ENCODE measurements at regions not wholly inside any gene's neighbourhood (a gene's known extent, or its start where the extent isn't known, plus 50 kb on each side); places are given as distances from the start of the nearest gene placed in this dataset.

GRCh38 chr18:10213526-10213925 lies 240.9 kb upstream of the APCDD1 start:
- no TSS peak for BruUV-seq (replicated peaks)
- intact Hi-C loops (cut with micrococcal nuclease; ENCODE audit: unreplicated experiment) (no loop called here), in situ Hi-C loops (cut with HindIII; ENCODE audit: low pct_unique_long_range_greater_than_20kb, low sequenced_read_pairs) (no loop called here)
- H3K4me3 ChIP-seq (ENCODE audit: low read depth in 2 of 2, low read length in 2 of 2) = no peak overlapping the region
- ATAC-seq = no peak
- POLR2A ChIA-PET = no interaction called here
- no peaks in the 10 kb centered on the region for H3K4me1 ChIP-seq (ENCODE audit: control insufficient read depth, insufficient read depth, low read length)
- no peak for DNase-seq (ENCODE audit: low read depth, low spot score)
- H3K27ac ChIP-seq (ENCODE audit: low read length) = no peak overlapping the region
- CTCF ChIA-PET = no interaction called here
- H3K9me3 ChIP-seq (ENCODE audit: control insufficient read depth, insufficient read depth, low read depth, low read length) = no peaks in the 10 kb centered on the region
- no peaks in the 10 kb centered on the region for H3K36me3 ChIP-seq (ENCODE audit: control insufficient read depth, insufficient read depth, low read length)
- TF ChIP-seq POLR2AphosphoS5 (IDR thresholded peaks at IDR 0.05; ENCODE audit: low read depth, low read length) = no peak
- TF ChIP-seq SIN3A (IDR thresholded peaks at IDR 0.05; ENCODE audit: borderline replicate concordance, insufficient read depth, low read depth, low read length) = no peak
- TF ChIP-seq REST (IDR thresholded peaks at IDR 0.05; ENCODE audit: insufficient read depth in 1 of 2, low read depth in 2 of 2, low read length in 1 of 2) = no peak
- no peak for TF ChIP-seq TCF7L2 (IDR thresholded peaks at IDR 0.05; ENCODE audit: low read depth, low read length)
- no peak for TF ChIP-seq CTCF (IDR thresholded peaks at IDR 0.05)
- H3K27me3 ChIP-seq (ENCODE audit: control insufficient read depth, insufficient read depth, low read length) = no peaks in the 10 kb centered on the region; the same call in 1 of the 2 replicates

GRCh38 chr18:10215446-10215845 lies 239.0 kb upstream of the APCDD1 start:
- Histone ChIP-seq H3K27ac (ENCODE audit: low read length) (no peak overlapping the region), H3K27me3 (ENCODE audit: control insufficient read depth, insufficient read depth, low read length) (no peaks in the 10 kb centered on the region; the same call in 1 of the 2 replicates), H3K9me3 (ENCODE audit: control insufficient read depth, insufficient read depth, low read depth, low read length) (peaks cover 3% of the 10 kb centered on the region; the same call in 1 of the 2 replicates), H3K4me1 (ENCODE audit: control insufficient read depth, insufficient read depth, low read length) (no peaks in the 10 kb centered on the region), H3K4me3 (ENCODE audit: low read depth in 2 of 2, low read length in 2 of 2) (no peak overlapping the region), H3K36me3 (ENCODE audit: control insufficient read depth, insufficient read depth, low read length) (no peaks in the 10 kb centered on the region)
- POLR2A ChIA-PET = no interaction called here
- in situ Hi-C loops (cut with HindIII; ENCODE audit: low pct_unique_long_range_greater_than_20kb, low sequenced_read_pairs) = no loop called here
- ATAC-seq = no peak
- DNase-seq (ENCODE audit: low read depth, low spot score) = no peak
- intact Hi-C loops (cut with micrococcal nuclease; ENCODE audit: unreplicated experiment) = no loop called here
- no TSS peak for BruUV-seq (replicated peaks)
- CTCF ChIA-PET = no interaction called here
- TF ChIP-seq POLR2AphosphoS5 (IDR thresholded peaks at IDR 0.05; ENCODE audit: low read depth, low read length) = no peak
- no peak for TF ChIP-seq SIN3A (IDR thresholded peaks at IDR 0.05; ENCODE audit: borderline replicate concordance, insufficient read depth, low read depth, low read length)
- no peak for TF ChIP-seq REST (IDR thresholded peaks at IDR 0.05; ENCODE audit: insufficient read depth in 1 of 2, low read depth in 2 of 2, low read length in 1 of 2)
- no peak for TF ChIP-seq TCF7L2 (IDR thresholded peaks at IDR 0.05; ENCODE audit: low read depth, low read length)
- TF ChIP-seq CTCF (IDR thresholded peaks at IDR 0.05) = no peak

Measured in Panc1 (cell line).